ENCODE measurements at regions not wholly inside any gene's neighbourhood (a gene's known extent, or its start where the extent isn't known, plus 50 kb on each side); places are given as distances from the start of the nearest gene placed in this dataset.

- no peak for TF ChIP-seq ARNTL (CRISPR knock-in tag; IDR thresholded peaks at IDR 0.05; ENCODE audit: borderline replicate concordance, low read depth)
Observed at GRCh38 chr16:51936846-51937245, 610.1 kb downstream of the TOX3 start (continued).

GRCh38 chr16:51932317-51932716, 614.6 kb downstream of the TOX3 start:
- no peak for ATAC-seq

GRCh38 chr16:51931653-51932052, 615.3 kb downstream of the TOX3 start:
- no peak for ATAC-seq
- TF ChIP-seq PATZ1 (CRISPR knock-in tag; IDR thresholded peaks at IDR 0.05; ENCODE audit: borderline replicate concordance) = no peak
- no peak for TF ChIP-seq OSR1 (CRISPR knock-in tag; IDR thresholded peaks at IDR 0.05)
- no peak for TF ChIP-seq TSHZ2 (CRISPR knock-in tag; IDR thresholded peaks at IDR 0.05)
- TF ChIP-seq GLIS3 (CRISPR knock-in tag; IDR thresholded peaks at IDR 0.05) = no peak
- no peak for TF ChIP-seq ISL1 (CRISPR knock-in tag; IDR thresholded peaks at IDR 0.05)
- TF ChIP-seq CSRNP3 (CRISPR knock-in tag; IDR thresholded peaks at IDR 0.05) = no peak
- no peak for TF ChIP-seq CSDC2 (CRISPR knock-in tag; IDR thresholded peaks at IDR 0.05)
- TF ChIP-seq TCF4 (CRISPR knock-in tag; IDR thresholded peaks at IDR 0.05; ENCODE audit: borderline replicate concordance) = no peak
- no peak for TF ChIP-seq POU6F1 (CRISPR knock-in tag; IDR thresholded peaks at IDR 0.05; ENCODE audit: borderline replicate concordance, low read depth)
- TF ChIP-seq ZFP30 (CRISPR knock-in tag; IDR thresholded peaks at IDR 0.05) = no peak
- no peak for TF ChIP-seq ZNF565 (CRISPR knock-in tag; conservative IDR thresholded peaks at IDR 0.05; ENCODE audit: low read depth)
- no peak for TF ChIP-seq RARB (CRISPR knock-in tag; IDR thresholded peaks at IDR 0.05)
- TF ChIP-seq TOX (CRISPR knock-in tag; IDR thresholded peaks at IDR 0.05; ENCODE audit: borderline replicate concordance) = no peak
- no peak for TF ChIP-seq CREB5 (CRISPR knock-in tag; IDR thresholded peaks at IDR 0.05; ENCODE audit: low read depth)
- TF ChIP-seq SNAI2 (CRISPR knock-in tag; IDR thresholded peaks at IDR 0.05) = no peak
- TF ChIP-seq ZNF70 (CRISPR knock-in tag; IDR thresholded peaks at IDR 0.05) = no peak
- TF ChIP-seq ZC3H10 (CRISPR knock-in tag; IDR thresholded peaks at IDR 0.05) = no peak
- no peak for TF ChIP-seq ARNTL (CRISPR knock-in tag; IDR thresholded peaks at IDR 0.05; ENCODE audit: borderline replicate concordance, low read depth)

More at GRCh38 chr16:51932317-51932716, 614.6 kb downstream of the TOX3 start:
- no peak for TF ChIP-seq ZFP30 (CRISPR knock-in tag; IDR thresholded peaks at IDR 0.05)

- TF ChIP-seq POU6F1 (CRISPR knock-in tag; IDR thresholded peaks at IDR 0.05; ENCODE audit: borderline replicate concordance, low read depth) (no peak), PPARA (CRISPR knock-in tag; IDR thresholded peaks at IDR 0.05; ENCODE audit: borderline replicate concordance) (no peak), TCF4 (CRISPR knock-in tag; IDR thresholded peaks at IDR 0.05; ENCODE audit: borderline replicate concordance) (no peak), ZNF8 (CRISPR knock-in tag; IDR thresholded peaks at IDR 0.05) (no peak)
- no peak for ATAC-seq
Observed at GRCh38 chr16:51924744-51925143, 622.2 kb downstream of the TOX3 start.
